ENCODE measurements at regions not wholly inside any gene's neighbourhood (a gene's known extent, or its start where the extent isn't known, plus 50 kb on each side); places are given as distances from the start of the nearest gene placed in this dataset.
"Not testable (repeated sequence)": the region's sequence is repeated elsewhere in the genome, so short reads cannot be mapped to it uniquely, and the experiment has no call there.

GRCh38 chr12:116327992-116328391, 50.5 kb upstream of the MED13L start:
- not testable (repeated sequence) for DNase-seq

GRCh38 chr12:116331876-116332275, 54.4 kb upstream of the MED13L start:
- no peak for DNase-seq

- DNase-seq, result no peak
These were observed 55.4 kb upstream of the MED13L start for GRCh38 chr12:116332705-116333380.

GRCh38 chr12:116333402-116333801, 55.9 kb upstream of the MED13L start:
- DNase-seq, result no peak

- DNase-seq, result no peak
These were observed 59.1 kb upstream of the MED13L start for GRCh38 chr12:116336542-116337065.

GRCh38 chr12:116337312-116337711, 59.8 kb upstream of the MED13L start:
- DNase-seq, result no peak

- DNase-seq, result no peak
These were observed 60.8 kb upstream of the MED13L start for GRCh38 chr12:116338064-116338846.

GRCh38 chr12:116339062-116339461, 61.6 kb upstream of the MED13L start:
- DNase-seq, result no peak

- DNase-seq, result no peak
These were observed 62.4 kb upstream of the MED13L start for GRCh38 chr12:116339800-116340371.

- no peak for DNase-seq
These were observed 65.9 kb upstream of the MED13L start for GRCh38 chr12:116343331-116343884.

GRCh38 chr12:116346222-116346621, 68.7 kb upstream of the MED13L start:
- no peak for DNase-seq

- no peak for DNase-seq
These were observed 69.2 kb upstream of the MED13L start for GRCh38 chr12:116346741-116347140.

GRCh38 chr12:116347265-116347664, 69.8 kb upstream of the MED13L start:
- DNase-seq, result no peak

- DNase-seq, result no peak
These were observed 74.9 kb upstream of the MED13L start for GRCh38 chr12:116352315-116352835.

- no peak for DNase-seq
These were observed 76.5 kb upstream of the MED13L start for GRCh38 chr12:116353958-116354357.

GRCh38 chr12:116354534-116354933, 77.0 kb upstream of the MED13L start:
- DNase-seq, result no peak

GRCh38 chr12:116354950-116355783, 77.7 kb upstream of the MED13L start:
- no peak for DNase-seq

GRCh38 chr12:116358536-116358892, 81.0 kb upstream of the MED13L start:
- DNase-seq, result no peak

- DNase-seq, result peak; percentile 92 to 93
These were observed 81.6 kb upstream of the MED13L start for GRCh38 chr12:116358893-116359761.

- DNase-seq, result no peak
These were observed 83.3 kb upstream of the MED13L start for GRCh38 chr12:116360579-116361413.

Data from SHP77 (cell line).